C4-2B (cell line): ENCODE measurements at regions not wholly inside any gene's neighbourhood (a gene's known extent, or its start where the extent isn't known, plus 50 kb on each side); places are given as distances from the start of the nearest gene placed in this dataset.

Experiments
- H3K27ac ChIP-seq: fragments of 450-650 bp; 2 replicates; pipeline ENCODE4 v1.5.1; 2017
- CTCF ChIP-seq: fragments of 450-650 bp; conservative IDR thresholded peaks from 2 replicates; pipeline ENCODE4 v1.5.1; 2017; ENCODE audit warnings: mild to moderate bottlenecking
- ZFX ChIP-seq: fragments of 450-650 bp; IDR thresholded peaks from 2 replicates; pipeline ENCODE4 v1.6.1; 2017

GRCh38 chr3:187522293-187522692 lies 147.9 kb downstream of the SST start:
- TF ChIP-seq CTCF = no peak
- TF ChIP-seq ZFX = no peak

GRCh38 chr3:187521546-187521945 lies 148.6 kb downstream of the SST start:
- no peak overlapping the region for H3K27ac ChIP-seq
- no peak for TF ChIP-seq ZFX
- TF ChIP-seq CTCF = no peak

More at GRCh38 chr3:187522293-187522692, 147.9 kb downstream of the SST start:
- H3K27ac ChIP-seq = no peak overlapping the region

- H3K27ac ChIP-seq = no peak overlapping the region
- no peak for TF ChIP-seq CTCF
- TF ChIP-seq ZFX = no peak
Measured at GRCh38 chr3:187520027-187520945, 149.9 kb downstream of the SST start.

GRCh38 chr3:187519428-187519890 lies 150.7 kb downstream of the SST start:
- TF ChIP-seq ZFX (no peak), CTCF (no peak)
- H3K27ac ChIP-seq = no peak overlapping the region

GRCh38 chr3:187518616-187519015 lies 150.4 kb downstream of the RTP4 start:
- no peak for TF ChIP-seq CTCF
- TF ChIP-seq ZFX = no peak
- H3K27ac ChIP-seq = no peak overlapping the region

- TF ChIP-seq ZFX (no peak), CTCF (no peak)
- no peak overlapping the region for H3K27ac ChIP-seq
Measured at GRCh38 chr3:187518207-187518606, 150.0 kb downstream of the RTP4 start.

GRCh38 chr3:187516446-187517185 lies 148.4 kb downstream of the RTP4 start:
- no peak for TF ChIP-seq CTCF
- TF ChIP-seq ZFX = no peak
- H3K27ac ChIP-seq = no peak overlapping the region
